CD4-positive, alpha-beta T cell treated with Interleukin-6 at 100 ng/mL for 8 hours (primary cell): ENCODE measurements at regions not wholly inside any gene's neighbourhood (a gene's known extent, or its start where the extent isn't known, plus 50 kb on each side); places are given as distances from the start of the nearest gene placed in this dataset.
A peak's percentile ranks its signal among the peaks of the same experiment; 100 is the strongest.

Experiments
- DNase-seq: peaks from one replicate; pipeline ENCODE4 v3.0.0-alpha.2; 2020; ENCODE audit warnings: mixed read lengths, low spot score

GRCh38 chr5:68352166-68352565 is 136.6 kb downstream of the PIK3R1 start:
- DNase-seq, result no peak

DNA sequence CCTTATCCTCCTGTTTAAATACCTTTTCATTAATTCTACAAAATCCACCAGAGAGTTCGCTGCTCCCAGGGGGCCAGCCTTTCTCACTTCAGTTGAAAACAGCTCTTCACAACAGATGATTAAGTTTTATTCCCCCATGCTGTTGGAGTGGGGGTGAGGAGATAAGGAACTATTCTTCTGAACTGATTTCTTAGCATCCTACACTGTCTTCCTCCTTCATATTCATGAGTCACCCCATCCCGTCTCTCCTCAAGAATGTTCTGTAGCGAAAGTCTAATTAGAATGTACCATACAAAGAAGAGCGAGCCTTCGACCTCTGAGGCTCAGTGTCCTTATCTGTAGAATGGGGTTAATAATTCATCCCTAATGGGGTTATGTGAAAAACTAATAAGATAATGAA is 138.0 kb downstream of the PIK3R1 start:
- no peak for DNase-seq

DNA sequence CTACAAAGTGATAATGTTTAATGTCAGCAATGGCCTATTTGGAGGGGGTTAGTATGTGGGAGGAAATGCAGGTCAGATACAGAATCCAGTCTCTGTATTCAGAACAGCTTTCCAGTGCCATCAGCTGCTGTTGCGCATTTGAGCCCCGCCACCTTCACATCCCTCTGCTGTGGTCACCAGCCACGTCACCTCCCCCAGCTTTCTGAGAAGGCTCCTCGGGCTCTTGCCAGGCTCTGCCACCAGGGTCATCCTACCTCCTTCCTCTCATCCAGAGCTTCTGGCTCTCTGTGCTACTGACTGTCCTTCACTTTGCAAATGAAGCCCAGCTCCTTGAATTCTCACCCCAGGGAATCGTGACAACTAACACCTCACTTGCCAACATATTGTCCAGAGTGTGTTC is 138.8 kb downstream of the PIK3R1 start:
- DNase-seq, result no peak

DNA sequence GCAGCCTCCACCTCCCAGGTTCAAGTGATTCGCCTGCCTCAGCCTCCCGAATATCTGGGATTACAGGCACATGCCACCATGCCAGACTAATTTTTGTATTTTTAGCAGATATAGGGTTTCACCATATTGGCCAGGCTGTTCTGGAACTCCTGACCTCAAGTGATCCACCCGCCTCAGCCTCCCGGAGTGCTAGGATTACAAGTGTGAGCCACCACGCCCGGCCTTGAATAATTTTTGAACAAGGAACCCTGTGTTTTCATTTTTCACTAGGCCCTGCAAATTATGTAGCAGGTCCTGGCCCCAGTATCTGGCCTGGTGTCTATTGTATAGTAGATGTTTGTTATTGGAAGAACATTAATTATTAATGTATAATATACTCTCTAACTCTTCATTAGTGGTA is 140.7 kb downstream of the PIK3R1 start:
- no peak for DNase-seq

GRCh38 chr5:68356623-68357022 is 141.1 kb downstream of the PIK3R1 start:
- no peak for DNase-seq

DNA sequence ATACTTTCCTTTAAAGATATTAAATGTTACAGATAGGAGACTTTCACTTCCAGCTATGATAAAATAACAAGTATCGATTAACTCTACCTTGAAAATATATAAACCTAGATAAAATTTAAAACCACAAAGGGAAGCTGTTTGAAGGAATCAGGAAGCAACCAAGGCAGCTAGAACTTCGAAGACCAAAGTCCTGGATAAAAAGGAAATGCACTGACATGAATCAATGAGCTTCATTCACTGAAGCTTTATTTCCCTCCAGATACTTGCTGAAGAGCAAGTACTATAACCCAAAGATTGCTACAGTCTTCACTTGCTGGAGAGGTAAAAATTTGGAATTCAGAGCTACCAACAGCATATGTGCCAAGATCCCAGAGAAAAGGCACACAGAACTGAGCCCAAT is 144.1 kb downstream of the PIK3R1 start:
- no peak for DNase-seq

DNA sequence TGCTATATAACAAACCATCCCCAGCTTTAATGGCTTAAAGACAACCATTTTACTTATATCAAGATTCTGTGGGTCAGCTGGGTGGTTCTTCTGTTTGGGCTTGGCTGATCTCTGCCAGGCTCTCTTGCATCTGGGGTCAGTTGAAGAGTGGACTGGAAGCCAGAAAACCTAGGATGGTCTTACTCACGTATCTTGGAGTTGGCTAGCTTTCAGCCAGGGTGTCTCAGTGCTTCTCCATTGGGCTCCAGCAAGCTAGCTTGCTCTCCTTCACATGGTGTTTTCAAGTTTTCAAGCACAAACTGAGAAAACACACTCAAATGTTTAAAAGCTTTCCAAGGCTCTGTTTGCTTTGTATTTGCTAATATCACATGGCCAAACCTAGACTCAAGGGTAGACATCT is 146.8 kb downstream of the PIK3R1 start:
- DNase-seq, result no peak

- DNase-seq, result no peak
Measured at GRCh38 chr5:68365889-68366288, 150.3 kb downstream of the PIK3R1 start.

DNA sequence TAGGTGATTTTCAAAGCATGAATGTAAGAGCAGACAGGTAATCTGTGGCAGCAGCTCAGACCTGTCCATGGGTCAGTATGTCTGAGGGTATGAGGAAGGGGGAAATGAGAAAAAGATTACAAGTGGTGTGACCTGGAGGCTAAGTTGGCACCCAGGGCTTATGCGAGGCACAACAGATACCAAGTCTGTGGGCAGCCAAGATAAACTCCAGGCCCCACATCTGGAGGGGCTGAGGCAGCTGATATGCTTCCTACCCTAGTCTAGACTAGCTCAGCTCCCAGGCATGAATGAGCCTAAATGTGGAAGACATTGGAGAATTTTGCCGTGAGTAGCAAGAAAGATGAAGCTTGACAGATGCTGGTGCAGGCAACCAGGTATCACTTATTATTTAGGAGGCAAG is 151.7 kb downstream of the PIK3R1 start:
- no peak for DNase-seq

- no peak for DNase-seq
Measured at GRCh38 chr5:68367717-68368116, 152.2 kb downstream of the PIK3R1 start.

- DNase-seq, result no peak
Measured at GRCh38 chr5:68368311-68369022, 152.9 kb downstream of the PIK3R1 start.

DNA sequence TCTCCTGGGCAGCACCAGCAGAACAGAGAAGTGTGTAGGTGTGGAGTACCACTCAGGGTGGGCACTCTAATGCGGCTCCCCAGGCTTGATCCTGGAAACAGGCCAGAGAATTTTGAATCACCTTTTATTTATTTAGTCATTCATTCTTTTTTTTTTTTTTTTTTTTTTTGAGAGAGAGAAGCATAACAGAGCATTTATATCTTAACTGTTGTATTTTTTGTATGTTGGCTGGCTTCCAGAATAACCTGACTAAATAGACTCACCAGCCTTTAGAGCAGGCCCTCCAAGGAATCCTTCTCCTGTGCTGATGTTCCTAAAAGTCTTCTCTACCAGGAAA is 153.4 kb downstream of the PIK3R1 start:
- DNase-seq, result no peak

- DNase-seq, result peak; percentile 42
Measured at GRCh38 chr5:68369457-68370125, 154.0 kb downstream of the PIK3R1 start.

DNA sequence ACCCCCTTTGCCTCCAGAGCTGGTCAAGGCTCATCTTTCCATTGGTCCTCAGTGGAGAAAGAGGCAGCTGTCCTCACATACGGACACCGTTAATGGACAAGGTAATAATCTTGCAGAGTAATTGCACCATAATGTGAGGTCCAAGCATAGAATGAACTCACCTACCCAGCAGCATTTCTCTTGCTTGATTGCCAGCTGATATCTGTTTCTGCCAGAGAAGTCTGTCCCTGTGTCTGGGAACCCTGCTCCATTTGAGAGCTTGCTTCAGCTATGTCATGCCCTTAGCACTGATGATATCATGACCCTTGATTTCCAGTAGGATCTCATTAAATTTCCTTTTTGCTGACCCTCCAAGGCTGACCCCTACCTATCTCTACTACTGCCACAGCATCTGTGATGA is 154.6 kb downstream of the PIK3R1 start:
- no peak for DNase-seq

- DNase-seq, result no peak
Measured at GRCh38 chr5:68371607-68372006, 156.1 kb downstream of the PIK3R1 start.

GRCh38 chr5:68372161-68372560 is 156.6 kb downstream of the PIK3R1 start:
- DNase-seq, result no peak

DNA sequence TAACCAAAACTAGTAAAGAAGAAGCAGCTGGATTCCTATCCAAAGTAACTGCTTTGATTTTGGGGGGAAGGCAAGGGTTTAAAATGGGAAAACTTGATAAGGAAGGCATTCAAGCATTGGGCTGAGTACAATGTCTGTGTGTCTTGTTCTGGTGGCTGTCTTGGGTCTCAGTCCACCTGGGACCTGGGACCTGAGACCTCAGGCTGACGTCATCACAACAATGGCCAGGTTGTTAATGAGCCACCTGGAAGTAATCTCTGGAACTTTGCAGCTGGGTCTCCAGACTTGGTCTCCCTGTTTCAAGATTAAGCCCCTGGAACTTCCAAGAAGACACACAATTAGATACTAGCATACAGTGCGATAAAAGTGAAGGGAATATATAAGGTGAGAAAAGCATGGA is 157.5 kb downstream of the PIK3R1 start:
- DNase-seq, result no peak

DNA sequence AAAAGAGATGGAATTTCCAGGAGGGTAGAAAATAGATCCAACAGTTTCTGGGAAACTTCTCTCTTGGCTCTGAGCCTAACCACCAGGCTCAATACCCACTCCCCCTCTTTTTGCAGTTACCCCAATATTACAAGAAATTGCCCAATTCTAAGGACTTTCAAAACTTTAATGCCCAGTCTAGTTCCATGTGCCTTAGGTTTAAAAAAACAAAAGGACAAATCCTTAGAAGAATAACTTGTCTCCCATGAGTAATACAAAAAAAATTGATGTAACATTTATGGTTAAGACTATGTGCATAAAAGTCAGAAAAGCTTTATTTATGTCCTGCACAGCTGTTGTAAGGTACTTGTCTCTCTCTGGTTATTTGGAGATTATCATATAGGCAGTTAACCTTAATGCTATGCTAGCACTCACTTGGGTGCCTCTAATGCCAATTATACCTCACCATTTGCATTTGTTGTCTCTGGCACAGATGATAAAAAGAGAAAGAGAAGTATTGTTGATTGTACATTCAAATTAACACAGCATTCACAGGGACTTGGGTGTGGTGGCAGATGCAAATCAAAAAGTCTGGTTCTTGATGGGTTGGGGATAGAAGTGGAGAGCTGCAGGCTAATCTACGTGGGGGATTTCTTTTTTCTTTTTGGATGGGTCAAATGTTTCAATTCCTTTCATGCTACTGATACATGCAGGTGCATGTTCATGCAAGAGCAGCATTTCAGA is 159.4 kb downstream of the PIK3R1 start:
- DNase-seq, result no peak

GRCh38 chr5:68375540-68375939 is 160.0 kb downstream of the PIK3R1 start:
- no peak for DNase-seq

GRCh38 chr5:68376935-68377334 is 161.4 kb downstream of the PIK3R1 start:
- DNase-seq, result no peak

- no peak for DNase-seq
Measured at GRCh38 chr5:68377733-68378132, 162.2 kb downstream of the PIK3R1 start.

DNA sequence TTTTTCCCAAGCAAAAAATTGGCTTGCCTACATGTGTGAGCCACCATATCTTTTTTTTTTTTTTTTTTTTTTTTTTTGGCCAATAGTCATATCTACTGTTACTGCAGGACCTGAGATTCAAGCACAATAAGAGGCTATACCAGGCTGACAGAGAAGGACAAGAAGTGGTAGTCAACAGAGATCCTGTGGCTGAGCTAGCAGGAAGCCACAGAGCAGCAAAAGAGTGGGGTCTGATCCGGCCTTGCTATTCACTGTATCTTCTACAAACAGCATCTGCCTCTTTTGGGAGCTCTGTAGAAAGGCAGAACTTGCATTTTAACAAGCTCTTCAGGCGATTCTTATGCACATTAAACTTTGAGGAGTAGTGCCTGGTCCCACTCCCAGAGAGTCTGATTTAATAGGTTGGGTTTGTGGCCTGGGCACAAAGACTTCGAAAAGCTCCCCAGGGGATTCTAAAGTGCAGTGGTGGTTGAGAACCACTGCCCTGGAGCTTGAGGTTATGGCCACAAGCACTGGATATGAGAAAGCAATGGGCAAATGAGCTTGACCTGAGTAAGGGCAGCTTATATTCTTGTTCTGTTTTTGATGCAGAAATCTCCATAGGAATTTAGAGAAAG is 162.8 kb downstream of the PIK3R1 start:
- DNase-seq, result peak; percentile 39
